DMS114 treated with DMSO at 0.1 percent for 48 hours (cell line): ENCODE measurements at regions not wholly inside any gene's neighbourhood (a gene's known extent, or its start where the extent isn't known, plus 50 kb on each side); places are given as distances from the start of the nearest gene placed in this dataset.

Experiments used
- DNase-seq: peaks from one replicate; lab custom pipeline; 2025; ENCODE audit not compliant: unreplicated experiment; lab: John Stamatoyannopoulos, UW

GRCh38 chr15:97841558-97841957 is 118.9 kb upstream of the ARRDC4 start:
- DNase-seq = no peak

- no peak for DNase-seq
These were observed 111.3 kb upstream of the ARRDC4 start for GRCh38 chr15:97849183-97849582.

- DNase-seq = no peak
These were observed 102.2 kb upstream of the ARRDC4 start for GRCh38 chr15:97858296-97858695.

- DNase-seq = no peak
These were observed 98.8 kb upstream of the ARRDC4 start for GRCh38 chr15:97861529-97862260.

GRCh38 chr15:97866959-97867358 is 93.5 kb upstream of the ARRDC4 start:
- no peak for DNase-seq

- DNase-seq = no peak
These were observed 92.6 kb upstream of the ARRDC4 start for GRCh38 chr15:97867870-97868269.

GRCh38 chr15:97868981-97869380 is 91.5 kb upstream of the ARRDC4 start:
- no peak for DNase-seq

- no peak for DNase-seq
These were observed 89.7 kb upstream of the ARRDC4 start for GRCh38 chr15:97870771-97871170.

- DNase-seq = no peak
These were observed 86.4 kb upstream of the ARRDC4 start for GRCh38 chr15:97874139-97874538.

GRCh38 chr15:97875025-97875512 is 85.4 kb upstream of the ARRDC4 start:
- no peak for DNase-seq

GRCh38 chr15:97875513-97876280 is 84.8 kb upstream of the ARRDC4 start:
- peak; percentile 19 for DNase-seq

GRCh38 chr15:97876281-97876675 is 84.2 kb upstream of the ARRDC4 start:
- DNase-seq = no peak

GRCh38 chr15:97881346-97881965 is 79.0 kb upstream of the ARRDC4 start:
- no peak for DNase-seq

GRCh38 chr15:97884513-97885131 is 75.9 kb upstream of the ARRDC4 start:
- no peak for DNase-seq

GRCh38 chr15:97890307-97890706 is 70.2 kb upstream of the ARRDC4 start:
- no peak for DNase-seq

GRCh38 chr15:97892167-97892938 is 68.2 kb upstream of the ARRDC4 start:
- no peak for DNase-seq

- DNase-seq = no peak
These were observed 66.5 kb upstream of the ARRDC4 start for GRCh38 chr15:97893967-97894366.

- DNase-seq = no peak
These were observed 60.5 kb upstream of the ARRDC4 start for GRCh38 chr15:97899981-97900380.

- DNase-seq = no peak
These were observed 58.2 kb upstream of the ARRDC4 start for GRCh38 chr15:97902140-97902780.

GRCh38 chr15:97903560-97903959 is 56.9 kb upstream of the ARRDC4 start:
- DNase-seq = no peak
